Germinal center (tissue), 1 donor: ENCODE measurements at regions not wholly inside any gene's neighbourhood (a gene's known extent, or its start where the extent isn't known, plus 50 kb on each side); places are given as distances from the start of the nearest gene placed in this dataset.

Experiments used
- DNase-seq: peaks from one replicate; pipeline ENCODE4 v3.0.0; 2012; ENCODE audit warnings: mixed read lengths, low spot score

DNA sequence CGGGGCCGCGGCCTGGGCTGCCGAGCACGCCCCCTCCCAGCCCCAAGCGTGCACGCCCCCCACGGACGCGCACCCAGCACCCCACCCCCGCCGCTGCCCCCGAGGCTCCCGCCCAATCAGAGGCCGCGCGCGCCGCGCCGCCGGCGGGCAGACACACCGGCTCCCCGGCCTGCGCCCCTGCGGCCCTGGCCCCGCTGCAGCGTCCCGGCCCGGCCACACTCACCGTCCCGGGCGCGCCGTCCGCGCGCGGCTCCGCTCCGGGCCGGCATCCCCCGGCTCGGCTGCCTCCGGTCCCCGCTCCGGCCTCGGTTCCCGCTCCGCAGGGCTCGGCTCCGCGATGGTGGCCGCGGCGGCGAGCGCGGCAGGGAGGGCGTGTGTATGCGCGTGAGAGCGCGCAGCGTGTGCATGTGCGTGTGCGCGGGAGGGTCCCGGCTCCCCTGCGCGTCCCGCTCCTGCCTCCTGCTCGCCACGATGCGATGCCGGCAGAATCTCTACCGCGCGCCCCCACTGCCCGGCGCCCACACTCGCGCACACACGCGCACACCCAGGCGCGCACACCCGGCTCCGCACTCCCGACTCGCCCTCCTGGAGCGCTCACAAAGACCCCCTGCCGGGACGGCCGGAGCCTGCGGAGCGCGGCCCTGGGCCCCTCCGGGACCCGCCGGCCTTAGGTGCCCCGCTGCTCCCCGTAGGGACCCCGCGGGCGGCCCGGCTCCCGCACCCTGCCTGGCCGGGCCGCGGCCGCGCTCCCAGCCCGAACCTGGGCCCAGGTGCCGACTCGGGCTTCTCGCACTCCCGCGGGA lies 186.5 kb upstream of the LINGO1 start:
- DNase-seq, result no peak

DNA sequence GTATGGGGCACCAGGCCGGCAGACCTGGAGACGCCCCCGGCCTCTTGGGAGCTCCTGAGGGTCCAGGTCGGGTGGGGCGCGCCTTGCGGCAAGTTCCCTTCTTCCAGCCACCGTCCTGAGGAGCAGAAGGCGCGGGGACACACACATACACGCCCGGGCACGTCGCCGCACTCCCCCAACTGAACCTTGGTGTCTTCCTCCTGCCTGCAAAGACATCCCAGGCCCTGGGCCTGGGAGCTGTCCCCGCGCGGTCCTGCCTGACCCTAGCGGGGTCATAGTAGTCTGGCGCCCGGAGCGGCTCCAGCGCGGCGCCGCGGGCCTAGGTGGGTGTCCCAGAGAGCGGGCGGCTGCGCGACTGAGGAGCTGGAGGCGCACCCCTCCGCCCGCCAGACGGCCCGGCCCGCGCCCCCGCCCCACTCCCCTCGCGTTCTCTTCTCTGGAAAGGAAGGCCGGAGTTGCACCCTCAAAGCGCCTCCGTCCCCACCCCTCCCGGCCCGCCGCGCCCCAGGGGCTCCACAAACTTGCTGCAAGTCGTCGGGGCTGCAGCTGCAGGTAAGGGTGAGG lies 185.9 kb upstream of the LINGO1 start:
- DNase-seq, result no peak

DNA sequence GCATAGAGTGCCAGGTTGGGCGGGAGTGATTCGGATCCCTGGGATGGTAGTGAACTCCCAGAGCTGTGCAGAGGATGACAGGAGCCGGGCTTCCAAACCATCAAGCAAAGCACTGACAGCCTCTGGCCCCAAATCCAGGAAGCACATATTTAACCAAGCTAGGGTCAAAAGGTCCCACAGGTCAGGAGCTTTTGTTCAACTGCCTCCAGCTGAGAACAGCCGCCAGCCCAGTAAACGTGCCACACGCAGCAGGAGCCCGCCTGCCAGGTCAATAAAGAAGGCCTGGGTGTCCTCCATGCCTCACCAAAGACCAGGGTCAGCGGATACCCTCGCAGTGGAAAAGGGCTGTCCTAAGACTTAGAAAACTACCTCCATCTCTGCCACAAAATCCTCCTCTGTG lies 184.7 kb upstream of the LINGO1 start:
- DNase-seq, result no peak

DNA sequence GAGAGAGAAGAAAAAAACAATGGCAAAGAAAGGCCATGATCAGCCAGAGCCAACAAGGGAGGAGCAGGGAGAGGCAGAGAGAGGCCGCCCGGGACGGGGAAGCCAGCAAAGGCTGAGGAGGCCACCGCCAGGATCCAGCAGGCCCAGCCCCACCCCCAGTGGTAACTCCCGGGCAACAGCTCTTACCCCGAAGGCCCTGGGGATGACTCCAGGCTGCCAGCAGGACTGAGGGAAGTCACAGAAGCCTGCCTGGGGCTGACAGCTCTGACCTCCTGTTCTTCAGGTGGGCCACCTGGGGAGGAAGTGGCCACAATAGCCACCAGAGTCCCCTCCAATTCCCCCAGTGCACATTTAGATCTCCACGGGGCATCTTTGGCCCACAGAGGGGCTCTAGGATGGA lies 184.3 kb upstream of the LINGO1 start:
- no peak for DNase-seq

- DNase-seq, result no peak
Measured at GRCh38 chr15:77815015-77815414, 182.3 kb upstream of the LINGO1 start.

DNA sequence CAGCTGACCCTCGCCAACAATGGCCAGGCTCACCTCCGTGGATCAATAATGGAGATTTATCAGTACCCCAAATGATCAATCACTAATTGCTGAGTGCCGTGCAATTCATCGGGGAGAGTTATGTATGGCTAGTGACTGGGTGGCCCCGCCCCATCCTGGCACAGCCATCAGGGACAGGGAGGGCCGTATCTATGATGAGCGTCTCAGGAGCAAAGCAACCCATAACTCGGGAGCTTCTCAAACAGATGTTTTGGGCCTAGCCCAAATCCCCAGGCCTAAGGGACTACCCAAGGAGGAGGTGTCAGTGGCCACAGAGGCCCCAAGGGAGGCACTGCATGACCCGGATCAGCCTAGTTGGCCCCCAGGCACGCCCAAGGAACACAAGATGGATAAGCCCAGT lies 180.0 kb upstream of the LINGO1 start:
- DNase-seq, result no peak

GRCh38 chr15:77811270-77811669 lies 178.6 kb upstream of the LINGO1 start:
- DNase-seq, result no peak

- DNase-seq, result no peak
Measured at GRCh38 chr15:77810130-77810571, 177.4 kb upstream of the LINGO1 start.

DNA sequence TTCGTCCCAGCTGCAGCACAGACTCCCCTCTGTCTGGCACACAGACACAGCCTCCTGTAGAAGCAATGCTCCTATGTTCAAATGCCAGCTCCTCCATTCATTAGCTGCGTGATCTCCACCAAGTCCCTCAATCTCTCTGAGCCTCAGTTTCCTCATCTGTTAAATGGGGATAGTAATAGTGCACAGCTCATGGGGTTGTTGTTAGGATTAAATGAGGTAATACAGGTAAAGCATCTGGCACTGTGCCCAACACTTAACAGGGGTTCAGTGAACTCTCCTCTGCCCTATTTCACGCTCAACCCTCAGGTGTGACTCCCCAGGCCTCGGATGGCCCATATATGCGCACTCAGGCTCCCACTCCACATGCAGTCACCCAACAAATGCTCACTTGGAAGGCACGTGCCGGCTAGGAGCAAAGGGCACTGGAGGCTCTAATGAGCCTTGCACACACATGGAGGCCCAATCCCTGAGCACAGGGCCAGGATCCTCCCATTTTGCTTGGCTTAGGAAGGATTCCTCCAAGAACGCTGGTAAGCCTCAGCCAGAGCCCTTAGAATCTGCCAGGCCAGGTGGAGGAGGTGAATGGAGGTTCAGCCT lies 176.0 kb upstream of the LINGO1 start:
- no peak for DNase-seq

DNA sequence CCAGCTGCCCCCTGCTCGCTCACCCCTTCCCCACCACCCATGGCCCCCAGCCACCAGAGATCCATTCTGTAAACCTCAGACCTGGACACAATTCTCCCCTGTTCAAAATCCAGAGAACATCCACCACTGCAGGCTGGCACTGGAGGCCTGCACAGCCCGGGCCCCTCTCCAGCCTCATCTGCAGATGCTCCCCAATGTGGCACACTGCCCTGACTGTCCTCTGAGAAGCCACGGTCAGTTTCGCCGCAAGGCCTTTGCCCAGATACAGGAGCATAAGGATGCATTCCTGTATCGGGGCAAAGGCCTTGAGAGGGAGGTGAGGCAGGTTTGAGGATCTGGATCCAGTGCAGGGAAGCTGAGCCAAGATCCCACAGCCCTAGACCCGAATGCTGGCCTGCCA lies 175.4 kb upstream of the LINGO1 start:
- no peak for DNase-seq

- no peak for DNase-seq
Measured at GRCh38 chr15:77807611-77808010, 174.9 kb upstream of the LINGO1 start.

- no peak for DNase-seq
Measured at GRCh38 chr15:77807115-77807514, 174.4 kb upstream of the LINGO1 start.

- no peak for DNase-seq
Measured at GRCh38 chr15:77804210-77804609, 171.5 kb upstream of the LINGO1 start.

DNA sequence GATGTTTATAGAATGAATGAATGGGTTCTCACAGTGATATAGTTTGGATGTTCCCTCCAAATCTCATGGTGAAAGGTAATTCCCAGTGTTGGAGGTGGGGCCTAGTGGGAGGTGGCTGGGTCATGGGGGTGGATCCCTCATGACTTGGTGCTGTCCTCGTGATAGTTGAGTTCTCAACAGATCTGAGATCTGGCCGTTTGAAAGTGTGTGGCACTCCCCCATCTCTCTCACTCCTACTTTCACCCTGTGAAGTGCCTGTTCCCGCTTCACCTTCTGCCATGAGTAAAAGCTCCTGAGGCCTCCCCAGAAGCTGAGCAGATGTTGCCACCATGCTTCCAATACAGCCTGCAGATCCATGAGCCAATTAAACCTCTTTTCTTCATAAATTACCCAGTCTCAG lies 170.8 kb upstream of the LINGO1 start:
- DNase-seq, result no peak

DNA sequence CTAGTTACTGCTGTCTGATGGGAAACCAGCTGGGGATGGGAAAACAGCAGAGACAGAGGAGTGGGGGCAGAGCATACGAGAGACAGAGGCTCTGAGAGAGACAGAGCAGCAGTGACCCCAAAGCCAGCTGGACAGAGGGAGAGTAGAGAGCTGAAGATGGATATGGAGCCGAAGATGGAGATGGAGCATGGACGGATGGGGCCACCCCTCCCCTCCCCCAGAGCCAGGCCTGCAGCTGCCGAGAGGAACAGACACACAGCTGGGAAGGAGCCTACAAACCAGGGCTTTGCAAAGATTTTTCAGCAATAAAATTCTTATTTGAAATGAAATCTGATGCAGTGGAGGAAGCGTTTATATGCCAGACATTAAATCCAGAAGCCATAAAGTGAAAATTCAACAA lies 167.6 kb upstream of the LINGO1 start:
- no peak for DNase-seq

DNA sequence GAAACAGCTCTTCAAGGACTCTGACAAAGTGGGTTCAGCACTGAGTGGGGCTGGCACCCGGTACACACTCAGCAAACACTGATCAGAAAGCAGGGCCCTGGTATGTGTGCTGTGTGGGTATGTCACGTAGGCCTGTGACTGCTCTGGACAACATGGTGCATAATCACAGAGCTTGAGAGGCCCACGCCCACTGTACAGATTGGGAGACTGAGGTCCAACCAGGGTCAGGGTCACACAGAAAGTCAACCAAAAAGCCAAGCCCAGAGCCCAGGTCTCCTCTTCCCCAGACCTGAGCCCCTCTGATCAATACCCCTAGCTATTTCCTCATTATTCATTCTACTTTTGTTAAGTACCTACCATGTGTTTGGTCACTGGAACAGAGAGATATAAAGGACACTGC lies 166.1 kb upstream of the LINGO1 start:
- DNase-seq, result no peak

GRCh38 chr15:77798151-77798835 lies 165.6 kb upstream of the LINGO1 start:
- no peak for DNase-seq

GRCh38 chr15:77797270-77797669 lies 164.6 kb upstream of the LINGO1 start:
- no peak for DNase-seq

DNA sequence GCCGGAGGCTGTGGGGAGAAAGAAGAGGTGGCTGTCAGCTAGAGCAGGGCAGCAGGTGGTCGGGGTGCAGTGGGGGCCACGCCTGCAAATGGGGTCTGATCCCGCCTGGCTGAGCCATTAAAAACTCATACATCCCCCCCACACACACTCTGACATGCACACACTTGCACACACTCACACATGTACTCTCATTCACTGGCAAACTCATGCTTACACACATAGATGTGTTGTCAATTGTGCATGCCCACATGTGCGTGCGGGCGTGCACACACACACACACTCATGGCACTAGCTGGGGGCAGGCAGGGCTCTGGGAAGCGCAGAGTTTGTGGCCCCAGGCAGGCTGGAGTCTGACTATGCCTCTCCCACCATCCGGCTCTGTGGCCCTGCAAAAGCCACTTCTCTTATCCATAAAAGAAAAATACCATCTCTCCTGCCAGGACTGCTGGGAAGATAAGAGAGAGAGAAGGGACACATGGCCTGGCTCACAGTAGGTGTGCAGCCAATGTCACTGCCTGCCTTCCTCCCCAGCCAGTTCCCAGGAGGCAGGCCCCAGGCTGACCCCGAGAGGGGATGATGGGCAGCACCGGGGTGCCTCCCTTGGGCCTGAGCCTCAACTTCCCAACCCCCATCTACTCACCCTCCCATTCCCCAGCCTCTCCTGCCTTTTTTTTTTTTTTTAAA lies 163.5 kb upstream of the LINGO1 start:
- no peak for DNase-seq

- DNase-seq, result no peak
Measured at GRCh38 chr15:77795446-77795845, 162.7 kb upstream of the LINGO1 start.

- DNase-seq, result no peak
Measured at GRCh38 chr15:77791941-77792340, 159.2 kb upstream of the LINGO1 start.

DNA sequence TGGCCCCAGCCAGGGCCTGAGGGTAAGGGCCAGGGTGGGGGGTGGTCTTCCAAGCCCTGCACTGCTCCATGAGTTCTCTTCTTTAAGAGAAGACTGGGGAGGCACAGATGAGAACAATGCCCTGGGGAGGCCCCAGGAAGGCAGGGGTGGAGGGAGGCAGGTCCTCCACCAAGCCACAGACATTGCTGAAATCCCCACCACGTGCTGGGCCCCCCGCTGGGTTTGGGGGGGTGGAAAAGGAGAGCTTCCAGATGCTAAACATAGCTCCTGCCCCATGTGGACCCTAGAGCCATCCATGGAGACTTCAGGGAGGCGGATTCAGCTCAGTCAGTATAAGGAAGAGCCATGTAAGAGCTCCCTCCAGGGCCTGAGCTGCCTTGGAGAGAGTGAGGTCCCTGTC lies 157.8 kb upstream of the LINGO1 start:
- no peak for DNase-seq
